Ovary (tissue), 3 donors: ENCODE measurements at regions not wholly inside any gene's neighbourhood (a gene's known extent, or its start where the extent isn't known, plus 50 kb on each side); places are given as distances from the start of the nearest gene placed in this dataset.

Source experiments
- EP300 ChIP-seq: sonication (generic); formaldehyde crosslinking; IDR thresholded peaks from one replicate; pipeline ENCODE4 v1.6.1; 2017; ENCODE audit warnings: antibody characterized with exemption
- POLR2A ChIP-seq: fragments of 450-650 bp; IDR thresholded peaks from one replicate; pipeline ENCODE4 v1.6.1; 2017; ENCODE audit warnings: antibody characterized with exemption, mild to moderate bottlenecking, moderate library complexity
- TF ChIP-seq, protein P1 (sequence below), 3 donors: fragments of 450-650 bp in 2 of 3; fragments of 200-600 bp in 1 of 3; IDR thresholded peaks; one replicate each; pipeline versions ENCODE4 v1.5.1 to v1.8.0; 2016 to 2022; ENCODE audit warnings: antibody characterized with exemption in 3 of 3, mild to moderate bottlenecking in 1 of 3
- donor health status: DM: no; HTN: no; CAD: no.

DNA sequence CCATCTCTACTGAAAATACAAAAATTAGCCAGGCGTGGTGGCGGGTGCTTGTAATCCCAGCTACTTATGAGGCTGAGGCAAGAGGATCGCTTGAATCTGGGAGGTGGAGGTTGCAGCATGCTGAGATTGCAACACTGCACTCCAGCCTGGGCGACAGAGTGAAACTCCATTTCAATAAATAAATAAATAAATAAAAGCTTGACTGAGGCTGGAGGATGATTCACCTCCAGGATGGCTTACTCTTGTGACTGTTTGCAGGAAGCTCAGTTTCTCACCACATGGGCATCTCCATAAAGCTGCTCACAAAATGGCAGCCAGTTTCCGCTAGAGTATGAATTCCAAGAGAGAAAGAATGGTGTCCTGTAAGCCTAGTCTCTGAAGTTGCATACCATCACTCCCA lies 191.7 kb upstream of the EDNRA start:
- TF ChIP-seq, protein P1, sequence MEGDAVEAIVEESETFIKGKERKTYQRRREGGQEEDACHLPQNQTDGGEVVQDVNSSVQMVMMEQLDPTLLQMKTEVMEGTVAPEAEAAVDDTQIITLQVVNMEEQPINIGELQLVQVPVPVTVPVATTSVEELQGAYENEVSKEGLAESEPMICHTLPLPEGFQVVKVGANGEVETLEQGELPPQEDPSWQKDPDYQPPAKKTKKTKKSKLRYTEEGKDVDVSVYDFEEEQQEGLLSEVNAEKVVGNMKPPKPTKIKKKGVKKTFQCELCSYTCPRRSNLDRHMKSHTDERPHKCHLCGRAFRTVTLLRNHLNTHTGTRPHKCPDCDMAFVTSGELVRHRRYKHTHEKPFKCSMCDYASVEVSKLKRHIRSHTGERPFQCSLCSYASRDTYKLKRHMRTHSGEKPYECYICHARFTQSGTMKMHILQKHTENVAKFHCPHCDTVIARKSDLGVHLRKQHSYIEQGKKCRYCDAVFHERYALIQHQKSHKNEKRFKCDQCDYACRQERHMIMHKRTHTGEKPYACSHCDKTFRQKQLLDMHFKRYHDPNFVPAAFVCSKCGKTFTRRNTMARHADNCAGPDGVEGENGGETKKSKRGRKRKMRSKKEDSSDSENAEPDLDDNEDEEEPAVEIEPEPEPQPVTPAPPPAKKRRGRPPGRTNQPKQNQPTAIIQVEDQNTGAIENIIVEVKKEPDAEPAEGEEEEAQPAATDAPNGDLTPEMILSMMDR (IDR thresholded peaks at IDR 0.05) = no peak
- TF ChIP-seq EP300 (no peak), POLR2A (no peak)
